ENCODE measurements at regions not wholly inside any gene's neighbourhood (a gene's known extent, or its start where the extent isn't known, plus 50 kb on each side); places are given as distances from the start of the nearest gene placed in this dataset.
"Not testable (repeated sequence)": the region's sequence is repeated elsewhere in the genome, so short reads cannot be mapped to it uniquely, and the experiment has no call there.

GRCh38 chr1:99502400-99502799, 143.5 kb upstream of the PALMD start:
- no peak for DNase-seq

DNA sequence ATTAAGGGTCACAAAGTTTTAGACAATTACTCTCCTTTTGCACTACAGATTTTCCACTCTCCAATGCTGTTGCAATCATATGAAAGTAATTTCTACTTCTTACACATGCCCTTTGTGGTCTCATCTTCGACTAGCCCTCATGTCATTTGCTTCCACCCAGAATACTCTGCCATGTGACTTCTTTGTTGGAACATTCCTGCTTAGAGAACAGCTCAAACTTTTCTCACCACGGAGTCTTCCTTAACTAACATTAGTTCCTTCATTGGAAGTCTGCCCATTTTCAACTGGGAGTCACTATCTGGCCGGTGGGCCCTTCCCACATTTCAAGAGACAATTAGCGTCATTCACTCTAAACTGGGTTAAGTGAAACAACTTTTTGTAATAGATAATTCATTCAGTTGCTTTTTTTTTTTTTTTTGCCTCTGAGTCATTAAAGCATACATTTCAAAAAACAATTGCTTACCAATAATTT, 142.6 kb upstream of the PALMD start:
- no peak for DNase-seq

GRCh38 chr1:99504287-99504686, 141.6 kb upstream of the PALMD start:
- DNase-seq = no peak

DNA sequence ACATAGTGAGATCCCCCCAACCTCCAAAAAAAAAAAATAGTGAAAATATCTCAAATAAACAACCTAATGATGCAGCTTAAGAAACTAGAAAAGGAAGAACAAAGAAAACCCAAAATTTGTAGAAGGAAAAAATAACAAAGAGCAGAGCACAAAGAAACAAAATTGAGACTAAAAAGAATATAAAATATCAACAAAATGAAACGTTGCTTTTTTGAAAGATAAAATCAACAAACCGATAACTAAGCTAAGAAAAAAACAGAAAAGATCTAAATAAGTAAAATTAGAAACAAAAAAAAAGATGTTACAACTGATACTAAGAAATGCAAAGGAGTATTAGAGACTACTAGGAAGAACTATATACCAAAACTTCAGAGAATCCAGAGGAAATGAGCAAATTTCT, 139.3 kb upstream of the PALMD start:
- DNase-seq = no peak

- not testable (repeated sequence) for DNase-seq
These were observed 138.5 kb upstream of the PALMD start for GRCh38 chr1:99507446-99507845.

DNA sequence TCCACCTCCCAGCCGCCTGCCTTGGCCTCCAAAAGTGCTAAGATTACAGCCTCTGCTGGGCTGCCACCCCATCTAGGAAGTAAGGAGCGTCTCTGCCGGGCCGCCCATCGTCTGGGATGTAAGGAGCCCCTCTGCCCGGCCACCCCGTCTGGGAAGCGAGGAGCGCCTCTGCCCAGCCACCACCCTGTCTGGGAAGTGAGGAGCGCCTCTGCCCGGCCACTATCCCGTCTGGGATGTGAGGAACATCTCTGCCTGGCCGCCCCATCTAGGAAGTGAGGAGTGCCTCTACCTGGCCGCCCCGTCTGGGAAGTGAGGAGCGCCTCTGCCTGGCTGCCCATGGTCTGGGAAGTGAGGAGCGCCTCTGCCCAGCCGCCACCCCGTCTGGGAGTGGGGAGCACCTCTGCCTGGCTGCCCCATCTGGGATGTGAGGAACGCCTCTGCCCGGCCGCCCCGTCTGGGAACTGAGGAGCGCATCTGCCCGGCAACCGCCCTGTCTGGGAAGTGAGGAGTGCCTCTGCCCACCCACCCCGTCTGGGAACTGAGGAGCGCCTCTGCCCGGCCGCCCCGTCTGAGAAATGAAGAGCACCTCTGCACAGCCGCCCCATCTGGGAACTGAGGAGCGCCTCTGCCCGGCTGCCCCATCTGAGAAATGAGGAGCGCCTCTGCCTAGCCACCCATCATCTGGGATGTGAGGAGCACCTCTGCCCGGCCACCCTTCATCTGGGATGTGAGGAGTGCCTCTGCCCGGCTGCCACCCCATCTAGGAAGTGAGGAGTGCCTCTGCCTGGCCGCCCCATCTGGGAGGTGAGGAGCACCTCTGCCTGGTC, 137.8 kb upstream of the PALMD start:
- no peak for DNase-seq

DNA sequence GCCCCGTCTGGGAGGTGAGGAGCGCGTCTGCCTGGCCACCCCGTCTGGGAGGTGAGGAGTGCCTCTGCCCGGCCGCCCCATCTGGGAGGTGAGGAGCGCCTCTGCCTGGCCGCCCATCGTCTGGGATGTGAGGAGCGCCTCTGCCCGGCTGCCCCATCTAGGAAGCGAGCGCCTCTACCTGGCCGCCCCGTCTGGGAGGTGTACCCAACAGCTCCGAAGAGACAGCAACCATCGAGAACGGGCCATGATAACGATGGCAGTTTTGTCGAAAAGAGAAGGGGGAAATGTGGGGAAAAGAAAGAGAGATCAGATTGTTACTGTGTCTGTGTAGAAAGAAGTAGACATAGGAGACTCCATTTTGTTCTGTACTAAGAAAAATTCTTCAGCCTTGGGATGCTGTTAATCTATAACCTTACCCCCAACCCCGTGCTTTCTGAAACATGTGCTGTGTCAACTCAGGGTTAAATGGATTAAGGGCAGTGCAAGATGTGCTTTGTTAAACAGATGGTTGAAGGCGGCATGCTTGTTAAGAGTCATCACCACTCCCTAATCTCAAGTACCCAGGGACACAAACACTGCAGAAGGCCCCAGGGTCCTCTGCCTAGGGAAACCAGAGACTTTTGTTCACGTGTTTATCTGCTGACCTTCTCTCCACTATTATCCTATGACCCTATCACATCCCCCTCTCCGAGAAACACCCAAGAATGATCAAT, 137.0 kb upstream of the PALMD start:
- not testable (repeated sequence) for DNase-seq

DNA sequence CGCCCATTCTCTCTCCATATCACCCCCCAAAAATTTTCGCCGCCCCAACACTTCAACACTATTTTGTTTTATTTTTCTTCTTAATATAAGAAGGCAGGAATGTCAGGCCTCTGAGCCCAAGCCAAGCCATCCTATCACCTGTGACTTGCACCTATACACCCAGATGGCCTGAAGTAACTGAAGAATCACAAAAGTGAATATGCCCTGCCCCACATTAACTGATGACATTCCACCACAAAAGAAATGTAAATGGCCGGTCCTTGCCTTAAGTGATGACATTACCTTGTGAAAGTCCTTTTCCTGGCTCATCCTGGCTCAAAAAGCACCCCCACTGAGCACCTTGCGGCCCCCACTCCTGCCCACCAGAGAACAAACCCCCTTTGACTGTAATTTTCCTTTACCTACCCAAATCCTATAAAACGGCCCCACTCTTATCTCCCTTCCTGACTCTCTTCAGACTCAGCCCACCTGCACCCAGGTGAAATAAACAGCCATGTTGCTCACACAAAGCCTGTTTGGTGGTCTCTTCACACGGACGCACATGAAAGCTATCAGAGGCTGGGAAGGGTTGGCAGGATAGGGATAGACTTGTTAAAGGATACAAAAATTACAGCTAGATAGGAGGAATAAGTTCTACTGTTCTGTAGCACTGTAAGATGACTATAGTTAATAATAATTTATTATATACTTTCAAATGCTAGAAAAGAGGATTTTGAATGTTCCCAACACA, 130.9 kb upstream of the PALMD start:
- not testable (repeated sequence) for DNase-seq

- no peak for DNase-seq
These were observed 129.8 kb upstream of the PALMD start for GRCh38 chr1:99516141-99516540.

DNA sequence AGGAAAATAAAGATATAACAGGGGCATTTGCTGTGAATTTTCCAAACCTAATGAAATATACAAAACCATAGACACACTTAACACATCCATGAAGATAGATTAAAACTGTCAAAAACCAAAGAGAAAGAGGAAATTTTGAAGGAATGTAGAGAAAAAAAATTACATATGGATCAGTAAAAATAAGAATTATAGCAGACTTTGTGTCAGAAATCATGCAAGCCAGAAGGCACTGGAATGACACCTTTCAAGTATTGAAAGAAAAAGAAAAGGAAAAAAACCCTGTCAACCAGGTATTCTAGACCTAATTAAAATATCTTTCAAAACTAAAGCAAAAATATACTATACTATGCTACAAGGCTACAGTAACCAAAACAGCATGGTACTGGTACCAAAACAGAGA, 125.8 kb upstream of the PALMD start:
- DNase-seq = no peak

GRCh38 chr1:99525331-99525730, 120.6 kb upstream of the PALMD start:
- no peak for DNase-seq

DNA sequence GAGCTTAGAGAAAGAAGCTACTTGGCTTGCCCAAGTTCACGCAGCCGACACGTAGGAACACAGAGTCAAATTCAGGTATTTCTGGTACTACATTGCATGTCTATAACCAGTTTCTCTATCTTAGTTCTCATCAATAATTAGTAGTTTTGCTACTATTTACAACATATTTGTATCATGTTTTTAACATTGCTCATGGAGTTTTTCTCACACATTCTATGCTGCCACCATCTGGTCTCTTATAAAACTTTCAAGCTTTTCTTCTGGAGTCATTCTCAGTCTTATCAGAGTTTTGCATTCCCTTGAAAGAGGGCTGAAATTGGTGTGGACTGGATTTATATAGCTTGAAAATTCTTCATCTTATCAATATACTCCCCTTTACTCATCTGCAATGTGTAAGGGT, 118.8 kb upstream of the PALMD start:
- no peak for DNase-seq

DNA sequence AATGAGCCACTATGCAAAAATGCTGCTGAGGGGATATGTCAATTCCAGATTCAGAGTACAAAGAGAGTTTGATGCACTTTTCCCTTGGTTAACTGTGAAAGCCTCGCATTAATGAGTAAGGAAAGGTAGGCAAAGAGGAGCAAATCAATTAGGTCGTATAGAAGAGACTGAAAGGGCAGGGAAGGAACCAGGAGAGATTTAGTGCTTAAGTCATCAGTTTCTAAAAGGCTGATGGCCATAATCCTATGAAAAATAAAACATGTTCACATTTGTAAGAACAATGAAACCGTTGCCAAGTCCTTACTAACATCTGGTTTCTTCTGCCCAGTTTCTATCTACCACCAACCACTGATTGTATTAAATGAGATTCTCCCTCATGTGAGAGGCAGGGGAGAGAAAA, 118.4 kb upstream of the PALMD start:
- no peak for DNase-seq

DNA sequence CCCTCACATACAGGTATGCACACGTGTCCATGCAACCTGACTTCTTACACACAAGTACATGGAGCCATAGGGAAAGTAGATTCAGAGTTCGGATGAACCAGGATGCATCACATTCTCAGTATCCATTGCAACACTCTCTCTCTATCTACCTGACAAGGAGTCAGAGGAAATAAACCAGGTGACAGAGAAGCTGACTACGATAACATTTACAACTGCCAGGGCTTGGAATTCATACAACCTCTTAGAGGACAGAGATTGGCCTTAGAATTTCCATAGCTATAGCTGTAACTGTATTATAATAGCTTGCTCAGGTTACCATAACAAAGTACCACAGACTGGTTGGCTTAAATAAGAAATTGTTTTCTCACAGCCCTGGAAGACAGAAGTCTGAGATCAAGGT, 116.9 kb upstream of the PALMD start:
- no peak for DNase-seq

DNA sequence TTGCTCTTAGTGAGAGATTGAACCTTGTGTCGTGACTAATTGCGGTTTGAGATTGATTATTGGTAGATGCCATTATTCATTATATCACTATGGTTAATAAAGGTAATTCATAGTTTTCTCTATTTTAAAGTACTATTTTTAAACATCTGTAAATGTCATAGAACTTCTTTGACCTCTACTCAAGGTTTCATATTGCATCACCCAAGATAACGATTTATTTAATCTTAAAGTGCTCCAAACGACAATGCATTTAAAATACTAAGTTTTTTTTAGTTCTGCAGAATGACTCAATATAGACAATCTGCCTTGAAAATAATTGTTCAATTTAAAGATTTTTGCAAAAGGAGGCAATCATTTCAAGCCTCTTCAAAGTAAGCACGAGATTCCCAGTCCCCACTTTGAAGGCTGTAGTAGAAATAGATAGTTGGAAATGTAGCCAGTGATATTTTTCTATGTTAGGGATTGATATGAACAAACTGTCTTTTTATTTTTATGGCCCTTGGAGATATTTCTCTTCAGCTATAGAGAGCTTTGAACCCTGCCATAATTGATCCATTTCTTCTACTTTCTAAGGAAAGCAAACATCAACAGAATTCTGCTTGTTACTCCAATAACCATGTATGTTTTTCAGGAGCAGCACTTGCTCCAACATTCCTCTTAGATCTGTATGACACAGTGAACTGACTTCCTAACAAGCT, 114.2 kb upstream of the PALMD start:
- no peak for DNase-seq

GRCh38 chr1:99532276-99532580, 113.7 kb upstream of the PALMD start:
- DNase-seq = no peak

- DNase-seq = no peak
These were observed 111.8 kb upstream of the PALMD start for GRCh38 chr1:99533909-99534637.

DNA sequence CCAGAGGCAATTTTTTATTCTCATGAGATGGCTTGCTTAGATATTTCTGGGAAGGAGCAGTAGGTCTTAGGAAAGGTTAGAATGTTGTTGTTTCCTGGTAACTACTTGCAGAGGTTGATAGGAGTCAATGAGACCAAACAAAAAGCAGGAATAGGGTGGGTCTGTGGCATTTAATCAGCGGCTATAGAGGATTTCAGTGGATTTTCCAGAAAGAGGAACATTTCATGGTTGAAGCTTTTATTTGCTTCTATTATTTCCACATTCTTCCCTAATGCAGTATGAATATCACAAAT, 111.3 kb upstream of the PALMD start:
- no peak for DNase-seq

GRCh38 chr1:99535470-99536164, 110.3 kb upstream of the PALMD start:
- no peak for DNase-seq

- DNase-seq = no peak
These were observed 107.9 kb upstream of the PALMD start for GRCh38 chr1:99537886-99538617.

- no peak for DNase-seq
These were observed 107.3 kb upstream of the PALMD start for GRCh38 chr1:99538618-99538956.

DNA sequence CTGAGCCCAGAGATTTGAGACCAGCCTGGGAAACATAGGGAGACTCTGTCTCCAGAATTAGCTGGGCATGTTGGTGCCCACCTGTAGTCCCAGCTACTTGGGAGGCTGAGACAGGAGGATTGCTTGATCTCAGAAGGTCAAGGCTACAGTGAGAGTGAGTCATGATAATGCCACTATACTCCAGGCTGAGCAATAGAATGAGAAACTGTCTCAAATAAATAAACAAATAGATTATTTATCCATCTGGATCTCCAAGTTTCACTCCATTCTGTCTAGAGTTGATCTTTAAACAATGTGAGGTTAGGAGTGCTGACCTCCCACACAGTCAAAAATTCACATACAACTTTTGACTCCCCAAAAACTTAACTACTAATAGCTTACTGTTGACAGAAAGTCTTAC, 106.8 kb upstream of the PALMD start:
- no peak for DNase-seq
